Vagina (tissue), 2 donors: ENCODE measurements at regions not wholly inside any gene's neighbourhood (a gene's known extent, or its start where the extent isn't known, plus 50 kb on each side); places are given as distances from the start of the nearest gene placed in this dataset.

ENCODE experiments used
- CTCF ChIP-seq, 3 experiments: fragments of 450-650 bp in 2 of 3; fragments of 200-600 bp in 1 of 3; sonication (generic) in 1 of 3; IDR thresholded peaks; one replicate each; pipeline ENCODE4 v1.5.1; 2017 to 2019; ENCODE audit warnings: antibody characterized with exemption in 3 of 3, mild to moderate bottlenecking in 2 of 3, moderate library complexity in 2 of 3
- POLR2A ChIP-seq, 2 donors: fragments of 450-650 bp; IDR thresholded peaks; one replicate each; pipeline ENCODE4 v1.6.1; 2017; ENCODE audit warnings: antibody characterized with exemption in 2 of 2, mild to moderate bottlenecking in 2 of 2, moderate library complexity in 2 of 2
- POLR2AphosphoS5 ChIP-seq, 2 donors: sonication (generic); formaldehyde crosslinking; IDR thresholded peaks; one replicate each; pipeline ENCODE4 v1.9.0; 2017; ENCODE audit warnings: antibody characterized with exemption in 2 of 2, mild to moderate bottlenecking in 2 of 2, low read depth in 1 of 2; ENCODE audit not compliant: insufficient read depth in 1 of 2

- TF ChIP-seq CTCF (IDR thresholded peaks at IDR 0.05) (no peak), POLR2AphosphoS5 (IDR thresholded peaks at IDR 0.05; ENCODE audit: insufficient read depth in 1 of 2, low read depth in 1 of 2) (no peak), POLR2A (IDR thresholded peaks at IDR 0.05) (no peak)
These were observed 65.5 kb upstream of the HK2 start for GRCh38 chr2:74768401-74768914.
